Neural cell (in vitro differentiated cells): ENCODE measurements at regions not wholly inside any gene's neighbourhood (a gene's known extent, or its start where the extent isn't known, plus 50 kb on each side); places are given as distances from the start of the nearest gene placed in this dataset.

Experiments used
- H2AFZ ChIP-seq: fragments of 200-600, 300-800 bp; sonication (generic), shearing (Covaris generic); 2 replicates; pipeline ENCODE4 v1.6.0; 2014; ENCODE audit warnings: low read depth, mild to moderate bottlenecking, antibody characterized with exemption, low read length, moderate library complexity
- H3F3A ChIP-seq: fragments of 200-600 bp; shearing (Covaris generic); 2 replicates; pipeline ENCODE4 v1.6.1; 2016; ENCODE audit warnings: mild to moderate bottlenecking, moderate library complexity, mixed read lengths, antibody characterized with exemption, low read length; ENCODE audit not compliant: insufficient read depth, poor library complexity, severe bottlenecking
- H3K27ac ChIP-seq: fragments of 200-600, 300-800 bp; sonication (generic), shearing (Covaris generic); 2 replicates; pipeline ENCODE4 v1.5.1; 2014; ENCODE audit warnings: mild to moderate bottlenecking, low read length, moderate library complexity
- H3K27me3 ChIP-seq: fragments of 300-800, 200-600 bp; sonication (generic), shearing (Covaris generic); 2 replicates; pipeline ENCODE4 v1.6.0; 2014; ENCODE audit warnings: mild to moderate bottlenecking, low read depth, low read length, moderate library complexity; ENCODE audit not compliant: insufficient read depth
- H3K36me3 ChIP-seq: fragments of 300-800, 200-600 bp; sonication (generic), shearing (Covaris generic); 2 replicates; pipeline ENCODE4 v1.5.1; 2014; ENCODE audit warnings: mild to moderate bottlenecking, antibody characterized with exemption, low read length, moderate library complexity; ENCODE audit not compliant: insufficient read depth
- H3K4me2 ChIP-seq: fragments of 300-800, 200-600 bp; sonication (generic), shearing (Covaris generic); 2 replicates; pipeline ENCODE4 v1.6.0; 2014; ENCODE audit warnings: mild to moderate bottlenecking, low read length
- H3K4me3 ChIP-seq: fragments of 300-800, 200-600 bp; sonication (generic), shearing (Covaris generic); 2 replicates; pipeline ENCODE4 v1.5.1; 2014; ENCODE audit warnings: mild to moderate bottlenecking, low read length, moderate library complexity
- H3K79me2 ChIP-seq: fragments of 200-600 bp; shearing (Covaris generic); replicated peaks from 2 replicates; pipeline ENCODE4 v1.6.0; 2014; ENCODE audit warnings: mild to moderate bottlenecking, low read length, moderate library complexity; ENCODE audit not compliant: insufficient read depth
- H3K9ac ChIP-seq: fragments of 300-800, 200-600 bp; sonication (generic), shearing (Covaris generic); 2 replicates; pipeline ENCODE4 v1.6.1; 2016; ENCODE audit warnings: mild to moderate bottlenecking, low read length, mixed read lengths
- H3K9me2 ChIP-seq: fragments of 200-600 bp; shearing (Covaris generic); 2 replicates; pipeline ENCODE4 v1.6.1; 2016; ENCODE audit warnings: mild to moderate bottlenecking, low read length, mixed read lengths; ENCODE audit not compliant: insufficient read depth
- H3K9me3 ChIP-seq: fragments of 200-600, 300-800 bp; sonication (generic), shearing (Covaris generic); 2 replicates; pipeline ENCODE4 v1.6.1; 2016; ENCODE audit warnings: mild to moderate bottlenecking, mixed run types, low read length, moderate library complexity, mixed read lengths
- H4K20me1 ChIP-seq: fragments of 200-600 bp; shearing (Covaris generic); 2 replicates; pipeline ENCODE4 v1.6.1; 2016; ENCODE audit warnings: mild to moderate bottlenecking, mixed run types; ENCODE audit not compliant: insufficient read depth
- CTCF ChIP-seq: fragments of 450-650 bp; IDR thresholded peaks from 2 replicates; pipeline ENCODE4 v1.5.1; 2014; ENCODE audit warnings: antibody characterized with exemption, mild to moderate bottlenecking, moderate library complexity; ENCODE audit not compliant: poor library complexity, severe bottlenecking
- EP300 ChIP-seq: fragments of 450-650 bp; conservative IDR thresholded peaks from 2 replicates; pipeline ENCODE4 v1.6.1; 2014; ENCODE audit warnings: antibody characterized with exemption, mild to moderate bottlenecking, moderate library complexity; ENCODE audit not compliant: poor library complexity, severe bottlenecking
- EZH2 ChIP-seq: fragments of 200-600, 300-800 bp; shearing (Covaris generic), sonication (generic); IDR thresholded peaks from 2 replicates; pipeline ENCODE4 v1.6.1; 2014; ENCODE audit warnings: antibody characterized with exemption, low read length, borderline replicate concordance, mild to moderate bottlenecking; ENCODE audit not compliant: insufficient read depth, poor library complexity, severe bottlenecking
- MXI1 ChIP-seq: fragments of 450-650 bp; conservative IDR thresholded peaks from 2 replicates; pipeline ENCODE4 v1.6.1; 2014; ENCODE audit warnings: antibody characterized with exemption, mild to moderate bottlenecking; ENCODE audit not compliant: poor library complexity, severe bottlenecking
- POLR2AphosphoS5 ChIP-seq: IDR thresholded peaks from 2 replicates; pipeline ENCODE4 v1.6.1; 2012
- RAD21 ChIP-seq: fragments of 450-650 bp; conservative IDR thresholded peaks from 2 replicates; pipeline ENCODE4 v1.6.1; 2014; ENCODE audit warnings: antibody characterized with exemption, mild to moderate bottlenecking, moderate library complexity
- REST ChIP-seq: IDR thresholded peaks from 2 replicates; pipeline ENCODE4 v1.6.1; 2012; ENCODE audit warnings: borderline replicate concordance
- SMC3 ChIP-seq: fragments of 450-650 bp; conservative IDR thresholded peaks from 2 replicates; pipeline ENCODE4 v1.6.1; 2014; ENCODE audit warnings: antibody characterized with exemption, mild to moderate bottlenecking, moderate library complexity; ENCODE audit not compliant: poor library complexity
- TAF1 ChIP-seq: IDR thresholded peaks from 2 replicates; pipeline ENCODE4 v1.6.1; 2012; ENCODE audit warnings: low read depth

GRCh38 chr17:77314601-77315000, 173.8 kb downstream of the SEC14L1 start:
- Histone ChIP-seq H3K79me2 (no peaks in the 10 kb centered on the region), H2AFZ (no peak overlapping the region), H3F3A (no peaks in the 10 kb centered on the region), H4K20me1 (no peaks in the 10 kb centered on the region), H3K4me3 (no peak overlapping the region), H3K27ac (no peak overlapping the region), H3K27me3 (no peaks in the 10 kb centered on the region), H3K4me2 (no peak overlapping the region), H3K9ac (no peak overlapping the region), H3K9me3 (no peaks in the 10 kb centered on the region), H3K9me2 (no peaks in the 10 kb centered on the region), H3K36me3 (no peaks in the 10 kb centered on the region)
- TF ChIP-seq POLR2AphosphoS5 (no peak), RAD21 (no peak), MXI1 (no peak), TAF1 (no peak), CTCF (no peak)

GRCh38 chr17:77315010-77315409, 174.2 kb downstream of the SEC14L1 start:
- Histone ChIP-seq H3K9me3 (no peaks in the 10 kb centered on the region), H3K4me2 (no peak overlapping the region), H3F3A (no peaks in the 10 kb centered on the region), H3K79me2 (no peaks in the 10 kb centered on the region), H3K27me3 (no peaks in the 10 kb centered on the region), H2AFZ (no peak overlapping the region), H3K27ac (no peak overlapping the region), H3K9me2 (no peaks in the 10 kb centered on the region), H3K9ac (no peak overlapping the region), H4K20me1 (no peaks in the 10 kb centered on the region), H3K36me3 (no peaks in the 10 kb centered on the region), H3K4me3 (no peak overlapping the region)
- TF ChIP-seq RAD21 (no peak), SMC3 (no peak)

- no peaks in the 10 kb centered on the region for H3F3A ChIP-seq
- no peak overlapping the region for H3K4me2 ChIP-seq
- no peaks in the 10 kb centered on the region for H4K20me1 ChIP-seq
- TF ChIP-seq EZH2 (no peak), CTCF (no peak), REST (no peak), SMC3 (no peak), EP300 (no peak), MXI1 (no peak)
- no peak overlapping the region for H3K4me3 ChIP-seq
- H3K79me2 ChIP-seq = no peaks in the 10 kb centered on the region
- H3K36me3 ChIP-seq = no peaks in the 10 kb centered on the region
- H3K27ac ChIP-seq = no peak overlapping the region
- H3K9me3 ChIP-seq = no peaks in the 10 kb centered on the region
- no peaks in the 10 kb centered on the region for H3K27me3 ChIP-seq
- H2AFZ ChIP-seq = no peak overlapping the region
- H3K9me2 ChIP-seq = no peaks in the 10 kb centered on the region
- no peak overlapping the region for H3K9ac ChIP-seq
Measured at GRCh38 chr17:77315551-77316190, 174.9 kb downstream of the SEC14L1 start.
